GM10266 (cell line): ENCODE measurements at regions not wholly inside any gene's neighbourhood (a gene's known extent, or its start where the extent isn't known, plus 50 kb on each side); places are given as distances from the start of the nearest gene placed in this dataset.

ENCODE experiments used
- DNase-seq: peaks from one replicate; pipeline ENCODE4 v3.0.0; 2012; ENCODE audit errors: extremely low spot score
- CTCF ChIP-seq: IDR thresholded peaks from 2 replicates; pipeline ENCODE4 v1.5.1; 2012; ENCODE audit warnings: mild to moderate bottlenecking, low read depth; ENCODE audit not compliant: control insufficient read depth, insufficient read depth; ENCODE audit errors: missing control alignments

- no peak for TF ChIP-seq CTCF
- no peak for DNase-seq
These were observed 134.9 kb upstream of the STMND1 start for GRCh38 chr6:16966791-16967469.

- TF ChIP-seq CTCF = no peak
- no peak for DNase-seq
These were observed 136.2 kb upstream of the STMND1 start for GRCh38 chr6:16965689-16966088.

DNA sequence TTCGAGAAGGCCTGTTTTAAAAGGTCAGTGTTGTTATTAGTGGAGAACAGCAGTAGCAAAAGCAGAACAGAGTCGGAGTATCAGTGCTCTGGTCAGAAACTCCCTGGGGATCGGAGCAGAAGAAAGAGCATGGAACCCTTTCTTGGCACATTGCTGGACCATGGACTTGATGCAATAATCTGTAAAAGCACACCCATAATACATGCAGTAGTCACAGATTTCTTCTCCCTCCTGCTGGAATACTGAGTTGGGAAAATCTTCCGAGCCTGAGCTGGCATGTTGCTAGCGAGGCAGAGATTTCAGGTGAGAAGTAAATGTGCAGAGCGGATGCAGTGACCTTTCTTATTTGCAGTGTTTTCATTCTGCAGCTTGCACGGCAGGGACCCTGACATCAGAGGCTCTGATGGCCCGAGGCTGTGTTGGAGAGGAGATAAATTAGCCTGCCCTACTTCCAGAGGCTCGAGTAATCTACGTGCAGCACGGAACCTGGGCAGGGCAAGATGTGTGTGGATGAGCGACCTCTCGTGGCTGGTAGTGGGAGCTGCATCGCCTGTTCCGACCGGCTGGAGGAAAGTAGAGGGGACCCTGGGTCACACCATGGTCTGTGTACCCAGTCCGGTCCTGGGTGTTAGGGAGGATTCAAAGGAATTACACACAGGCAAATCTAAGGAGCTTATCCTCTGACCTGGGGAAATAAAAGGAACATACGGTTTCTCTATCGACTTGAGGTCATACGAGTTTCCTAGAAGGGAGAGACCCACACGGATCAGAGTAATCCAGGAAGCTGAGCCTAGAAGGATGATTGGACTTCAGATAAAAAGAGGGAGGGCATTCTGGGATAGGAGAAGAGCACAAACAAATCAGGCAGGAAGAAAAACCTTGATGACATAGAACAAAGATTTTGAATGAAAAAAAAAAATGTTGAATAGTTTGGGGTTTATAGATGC is 137.0 kb upstream of the STMND1 start:
- peak; percentile 63 for DNase-seq
- TF ChIP-seq CTCF = peak; percentile 92

DNA sequence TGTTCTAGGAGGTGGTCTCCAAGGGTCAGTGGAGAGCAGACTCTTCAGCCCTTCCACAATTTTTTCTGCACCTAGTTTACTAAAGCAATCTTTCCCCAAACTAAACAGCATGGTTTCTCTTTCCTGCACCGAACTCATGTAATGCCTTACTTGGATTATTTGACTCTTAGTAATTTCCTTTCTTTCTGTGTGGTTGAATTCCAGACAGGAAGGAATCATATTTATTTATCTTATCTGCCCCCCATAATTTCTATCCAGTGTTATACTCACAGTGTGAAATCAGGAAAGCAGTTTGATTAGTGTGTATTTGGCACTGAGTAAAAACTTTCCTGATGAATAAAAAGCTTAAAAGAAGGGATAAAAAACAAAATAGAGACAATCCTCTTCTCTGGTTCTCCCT is 140.3 kb upstream of the STMND1 start:
- no peak for DNase-seq

GRCh38 chr6:16959789-16960188 is 142.1 kb upstream of the STMND1 start:
- DNase-seq = no peak
- TF ChIP-seq CTCF = no peak

More for the DNA sequence above, 140.3 kb upstream of the STMND1 start:
- TF ChIP-seq CTCF = no peak

DNA sequence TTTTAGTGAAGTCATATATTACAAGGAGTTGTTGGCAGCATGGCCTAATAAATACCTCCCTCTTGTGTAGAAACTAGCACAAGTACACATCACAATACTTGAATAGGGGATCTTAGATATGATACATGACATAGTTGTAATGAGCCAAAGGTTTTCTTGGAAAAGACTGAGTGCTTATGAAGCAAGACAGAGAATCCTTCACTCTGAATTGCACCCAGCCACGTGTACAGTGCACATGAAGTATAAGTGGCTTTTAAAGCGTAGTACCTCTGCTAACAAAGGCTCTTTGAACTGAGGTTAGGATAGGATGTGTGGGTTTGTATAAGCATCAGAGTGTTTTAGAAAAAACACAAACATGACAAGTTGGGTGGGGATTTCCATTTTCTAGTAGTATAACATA is 145.5 kb upstream of the STMND1 start:
- no peak for DNase-seq
- no peak for TF ChIP-seq CTCF

GRCh38 chr6:16955899-16956298 is 146.0 kb upstream of the STMND1 start:
- no peak for TF ChIP-seq CTCF
- no peak for DNase-seq
